Activated naive CD4-positive, alpha-beta T cell treated with anti-CD3 and anti-CD28 coated beads for 36 hours (primary cell): ENCODE measurements at regions not wholly inside any gene's neighbourhood (a gene's known extent, or its start where the extent isn't known, plus 50 kb on each side); places are given as distances from the start of the nearest gene placed in this dataset.

ENCODE experiments used
- CTCF ChIA-PET: fragments of 350-600 bp; sonication (Branson Sonifier 250); formaldehyde crosslinking; loops from one replicate; lab custom pipeline; 2021; ENCODE audit warnings: antibody characterized with exemption; lab: Charles Lee
- DNase-seq: peaks from one replicate; pipeline ENCODE4 v3.0.0-alpha.2; 2020
- H3K27ac Mint-ChIP-seq: one replicate; pipeline ENCODE4 v1.8.0; 2021; ENCODE audit warnings: mild to moderate bottlenecking, mixed read lengths
- H3K27me3 Mint-ChIP-seq: one replicate; pipeline ENCODE4 v1.8.0; 2021; ENCODE audit warnings: low read depth, mixed read lengths
- H3K36me3 Mint-ChIP-seq: one replicate; pipeline ENCODE4 v1.8.0; 2021; ENCODE audit warnings: low read depth, mixed read lengths
- H3K4me1 Mint-ChIP-seq: one replicate; pipeline ENCODE4 v1.8.0; 2021; ENCODE audit warnings: low read depth, mixed read lengths
- H3K4me3 Mint-ChIP-seq: one replicate; pipeline ENCODE4 v1.8.0; 2021; ENCODE audit warnings: mild to moderate bottlenecking, moderate library complexity, mixed read lengths
- H3K9me3 Mint-ChIP-seq: one replicate; pipeline ENCODE4 v1.8.0; 2021; ENCODE audit warnings: mixed read lengths
- intact Hi-C: fragments of 100-400 bp; cut with micrococcal nuclease; formaldehyde crosslinking; loops from one replicate; pipeline ENCODE4 v1.15.1; 2023

GRCh38 chr11:112523031-112523430 is 262.4 kb upstream of the PLET1 start:
- H3K4me3 Mint-ChIP-seq, result no peak overlapping the region
- no peaks in the 10 kb centered on the region for H3K36me3 Mint-ChIP-seq
- H3K9me3 Mint-ChIP-seq, result no peaks in the 10 kb centered on the region
- intact Hi-C loops, result no loop called here
- peaks cover 4% of the 10 kb centered on the region for H3K27me3 Mint-ChIP-seq
- DNase-seq, result no peak
- H3K4me1 Mint-ChIP-seq, result no peaks in the 10 kb centered on the region
- no peak overlapping the region for H3K27ac Mint-ChIP-seq
- CTCF ChIA-PET, result no interaction called here

- intact Hi-C loops, result no loop called here
- no peak overlapping the region for H3K4me3 Mint-ChIP-seq
- DNase-seq, result no peak
- no peaks in the 10 kb centered on the region for H3K9me3 Mint-ChIP-seq
- H3K27me3 Mint-ChIP-seq, result peaks cover 4% of the 10 kb centered on the region
- CTCF ChIA-PET, result no interaction called here
- no peaks in the 10 kb centered on the region for H3K36me3 Mint-ChIP-seq
- no peak overlapping the region for H3K27ac Mint-ChIP-seq
- no peaks in the 10 kb centered on the region for H3K4me1 Mint-ChIP-seq
Measured at GRCh38 chr11:112523477-112523876, 262.8 kb upstream of the PLET1 start.

- Mint-ChIP-seq H3K36me3 (no peaks in the 10 kb centered on the region), H3K27ac (no peak overlapping the region), H3K27me3 (peaks cover 4% of the 10 kb centered on the region), H3K4me1 (no peaks in the 10 kb centered on the region), H3K4me3 (no peak overlapping the region), H3K9me3 (no peaks in the 10 kb centered on the region)
- intact Hi-C loops, result no loop called here
- CTCF ChIA-PET, result interaction anchor here (0.8 kb wide), 1 partner anchor 31 kb away, joined by 3 read pairs; no protein-coding TSS in a partner anchor
- DNase-seq, result no peak
Measured at GRCh38 chr11:112523951-112524350, 263.3 kb upstream of the PLET1 start.

- CTCF ChIA-PET, result interaction anchor here (0.6 to 1.3 kb wide), 3 partner anchors 31 to 310 kb away, joined by 3 to 5 read pairs (median 3); no protein-coding TSS in a partner anchor
- Mint-ChIP-seq H3K4me1 (no peaks in the 10 kb centered on the region), H3K36me3 (no peaks in the 10 kb centered on the region), H3K4me3 (no peak overlapping the region), H3K9me3 (no peaks in the 10 kb centered on the region), H3K27ac (no peak overlapping the region), H3K27me3 (peaks cover 4% of the 10 kb centered on the region)
- intact Hi-C loops, result no loop called here
- DNase-seq, result no peak
Measured at GRCh38 chr11:112524798-112525197, 264.1 kb upstream of the PLET1 start.

- Mint-ChIP-seq H3K27ac (no peak overlapping the region), H3K4me1 (no peaks in the 10 kb centered on the region), H3K36me3 (no peaks in the 10 kb centered on the region), H3K4me3 (no peak overlapping the region), H3K9me3 (no peaks in the 10 kb centered on the region), H3K27me3 (peaks cover 4% of the 10 kb centered on the region)
- CTCF ChIA-PET, result interaction anchor here (1.3 kb wide), 1 partner anchor 117 kb away, joined by 3 read pairs; no protein-coding TSS in a partner anchor
- no peak for DNase-seq
- intact Hi-C loops, result no loop called here
Measured at GRCh38 chr11:112525270-112525669, 264.6 kb upstream of the PLET1 start.

- DNase-seq, result no peak
- H3K27me3 Mint-ChIP-seq, result peaks cover 4% of the 10 kb centered on the region
- intact Hi-C loops, result no loop called here
- H3K4me1 Mint-ChIP-seq, result no peaks in the 10 kb centered on the region
- no peaks in the 10 kb centered on the region for H3K9me3 Mint-ChIP-seq
- CTCF ChIA-PET, result interaction anchor here (0.8 to 1.3 kb wide), 2 partner anchors 29 to 118 kb away, joined by 3 read pairs; no protein-coding TSS in a partner anchor
- no peak overlapping the region for H3K4me3 Mint-ChIP-seq
- no peak overlapping the region for H3K27ac Mint-ChIP-seq
- no peaks in the 10 kb centered on the region for H3K36me3 Mint-ChIP-seq
Measured at GRCh38 chr11:112525844-112526590, 265.4 kb upstream of the PLET1 start.

GRCh38 chr11:112526699-112527416 is 266.2 kb upstream of the PLET1 start:
- H3K9me3 Mint-ChIP-seq, result no peaks in the 10 kb centered on the region

GRCh38 chr11:112529071-112529470 is 268.4 kb upstream of the PLET1 start:
- peaks cover 6% of the 10 kb centered on the region for H3K27me3 Mint-ChIP-seq
- no peaks in the 10 kb centered on the region for H3K4me1 Mint-ChIP-seq
- intact Hi-C loops, result no loop called here
- no peak for DNase-seq
- H3K36me3 Mint-ChIP-seq, result no peaks in the 10 kb centered on the region
- H3K9me3 Mint-ChIP-seq, result no peaks in the 10 kb centered on the region
- CTCF ChIA-PET, result no interaction called here
- H3K27ac Mint-ChIP-seq, result no peak overlapping the region
- no peak overlapping the region for H3K4me3 Mint-ChIP-seq

More at GRCh38 chr11:112526699-112527416, 266.2 kb upstream of the PLET1 start:
- intact Hi-C loops, result no loop called here
- H3K36me3 Mint-ChIP-seq, result no peaks in the 10 kb centered on the region
- CTCF ChIA-PET, result interaction anchor here (0.8 to 1.9 kb wide), 2 partner anchors 10 to 28 kb away, joined by 3 to 5 read pairs; no protein-coding TSS in a partner anchor
- no peak overlapping the region for H3K27ac Mint-ChIP-seq
- DNase-seq, result peak; percentile 55
- H3K4me3 Mint-ChIP-seq, result no peak overlapping the region
- H3K27me3 Mint-ChIP-seq, result peaks cover 4% of the 10 kb centered on the region
- no peaks in the 10 kb centered on the region for H3K4me1 Mint-ChIP-seq

GRCh38 chr11:112532506-112532905 is 271.8 kb upstream of the PLET1 start:
- H3K4me1 Mint-ChIP-seq, result no peaks in the 10 kb centered on the region
- no peaks in the 10 kb centered on the region for H3K36me3 Mint-ChIP-seq
- H3K4me3 Mint-ChIP-seq, result no peak overlapping the region
- intact Hi-C loops, result no loop called here
- no peaks in the 10 kb centered on the region for H3K9me3 Mint-ChIP-seq
- CTCF ChIA-PET, result interaction anchor here (0.6 kb wide), 2 partner anchors 39 to 688 kb away, joined by 3 read pairs; no protein-coding TSS in a partner anchor
- H3K27me3 Mint-ChIP-seq, result peaks cover 11% of the 10 kb centered on the region
- no peak for DNase-seq
- no peak overlapping the region for H3K27ac Mint-ChIP-seq

GRCh38 chr11:112533682-112534081 is 273.0 kb upstream of the PLET1 start:
- no peak overlapping the region for H3K4me3 Mint-ChIP-seq

GRCh38 chr11:112534208-112534607 is 273.5 kb upstream of the PLET1 start:
- Mint-ChIP-seq H3K9me3 (no peaks in the 10 kb centered on the region), H3K36me3 (no peaks in the 10 kb centered on the region), H3K27ac (no peak overlapping the region), H3K27me3 (peaks cover 11% of the 10 kb centered on the region), H3K4me3 (no peak overlapping the region), H3K4me1 (peaks cover 14% of the 10 kb centered on the region)
- intact Hi-C loops, result no loop called here
- no peak for DNase-seq
- CTCF ChIA-PET, result interaction anchor here (0.7 kb wide), 1 partner anchor 246 kb away, joined by 3 read pairs; no protein-coding TSS in a partner anchor

More at GRCh38 chr11:112533682-112534081, 273.0 kb upstream of the PLET1 start:
- intact Hi-C loops, result no loop called here
- Mint-ChIP-seq H3K9me3 (no peaks in the 10 kb centered on the region), H3K27ac (no peak overlapping the region), H3K27me3 (peaks cover 11% of the 10 kb centered on the region), H3K36me3 (no peaks in the 10 kb centered on the region), H3K4me1 (peaks cover 9% of the 10 kb centered on the region)
- CTCF ChIA-PET, result interaction anchor here (0.7 kb wide), 1 partner anchor 246 kb away, joined by 3 read pairs; no protein-coding TSS in a partner anchor
- DNase-seq, result no peak

- no peak overlapping the region for H3K27ac Mint-ChIP-seq
- CTCF ChIA-PET, result interaction anchor here (1.8 to 3.1 kb wide), 2 partner anchors 10 to 19 kb away, joined by 5 to 15 read pairs; no protein-coding TSS in a partner anchor
- peaks cover 11% of the 10 kb centered on the region for H3K27me3 Mint-ChIP-seq
- H3K36me3 Mint-ChIP-seq, result no peaks in the 10 kb centered on the region
- intact Hi-C loops, result no loop called here
- no peak for DNase-seq
- peaks cover 37% of the 10 kb centered on the region for H3K4me1 Mint-ChIP-seq
- no peak overlapping the region for H3K4me3 Mint-ChIP-seq
- H3K9me3 Mint-ChIP-seq, result no peaks in the 10 kb centered on the region
Measured at GRCh38 chr11:112537026-112537425, 276.4 kb upstream of the PLET1 start.
